HL-60 (cell line): ENCODE measurements at regions not wholly inside any gene's neighbourhood (a gene's known extent, or its start where the extent isn't known, plus 50 kb on each side); places are given as distances from the start of the nearest gene placed in this dataset.
"Not testable (repeated sequence)": the region's sequence is repeated elsewhere in the genome, so short reads cannot be mapped to it uniquely, and the experiment has no call there.

Experiments used
- DNase-seq, 2 experiments: peaks; one replicate each; pipeline ENCODE4 v3.0.0-alpha.2; 2010 to 2020; ENCODE audit warnings: low read depth in 1 of 2, low spot score in 1 of 2
- H3K27ac ChIP-seq: fragments of 250-450 bp; sonication (Bioruptor Pico); replicated peaks from 2 replicates; pipeline ENCODE4 v1.5.1; 2020; ENCODE audit warnings: mild to moderate bottlenecking, moderate library complexity
- H3K27me3 ChIP-seq: fragments of 250-450 bp; sonication (Bioruptor Pico); 2 replicates; pipeline ENCODE4 v1.5.1; 2021; ENCODE audit warnings: mild to moderate bottlenecking, moderate library complexity; ENCODE audit not compliant: insufficient read depth, poor library complexity, severe bottlenecking
- H3K4me3 ChIP-seq: replicated peaks from 2 replicates; pipeline ENCODE4 v1.5.1; 2011; ENCODE audit warnings: mild to moderate bottlenecking, control low read depth, low read length; ENCODE audit not compliant: insufficient read depth
- CTCF ChIP-seq: IDR thresholded peaks from one replicate; pipeline ENCODE4 v1.5.1; 2011; ENCODE audit warnings: low read length, control low read depth, inconsistent platforms; ENCODE audit not compliant: insufficient read depth
- GABPA ChIP-seq: IDR thresholded peaks from 2 replicates; pipeline ENCODE4 v1.6.1; 2012; ENCODE audit warnings: low read depth
- POLR2AphosphoS5 ChIP-seq: IDR thresholded peaks from 2 replicates; pipeline ENCODE4 v1.6.1; 2012; ENCODE audit warnings: low read depth
- REST ChIP-seq: IDR thresholded peaks from 2 replicates; pipeline ENCODE4 v1.6.1; 2012; ENCODE audit warnings: low read depth; ENCODE audit not compliant: insufficient replicate concordance
- SPI1 ChIP-seq: IDR thresholded peaks from 2 replicates; pipeline ENCODE4 v1.6.1; 2012; ENCODE audit warnings: low read depth, mild to moderate bottlenecking, borderline replicate concordance

GRCh38 chr12:46514886-46515285 lies 142.3 kb upstream of the SLC38A2 start:
- no peak for DNase-seq
- TF ChIP-seq POLR2AphosphoS5: no peak
- no peak for TF ChIP-seq REST
- no peak for TF ChIP-seq GABPA
- H3K27ac ChIP-seq: no peak overlapping the region
- no peak overlapping the region for H3K4me3 ChIP-seq
- H3K27me3 ChIP-seq: no peaks in the 10 kb centered on the region

GRCh38 chr12:46510257-46510656 lies 137.7 kb upstream of the SLC38A2 start:
- not testable (repeated sequence) for H3K27ac ChIP-seq, DNase-seq, H3K4me3 ChIP-seq, H3K27me3 ChIP-seq

GRCh38 chr12:46509135-46509534 lies 136.6 kb upstream of the SLC38A2 start:
- H3K4me3 ChIP-seq: no peak overlapping the region
- TF ChIP-seq CTCF (no peak), POLR2AphosphoS5 (no peak), REST (no peak), SPI1 (no peak), GABPA (no peak)
- H3K27ac ChIP-seq: no peak overlapping the region
- no peak for DNase-seq
- no peaks in the 10 kb centered on the region for H3K27me3 ChIP-seq

GRCh38 chr12:46508651-46509050 lies 136.1 kb upstream of the SLC38A2 start:
- Histone ChIP-seq H3K27me3 (no peaks in the 10 kb centered on the region), H3K4me3 (no peak overlapping the region), H3K27ac (no peak overlapping the region)
- TF ChIP-seq SPI1 (no peak), REST (no peak), POLR2AphosphoS5 (no peak), CTCF (no peak), GABPA (no peak)
- DNase-seq: no peak
